ENCODE measurements at regions not wholly inside any gene's neighbourhood (a gene's known extent, or its start where the extent isn't known, plus 50 kb on each side); places are given as distances from the start of the nearest gene placed in this dataset.
"Not testable (repeated sequence)": the region's sequence is repeated elsewhere in the genome, so short reads cannot be mapped to it uniquely, and the experiment has no call there.

DNA sequence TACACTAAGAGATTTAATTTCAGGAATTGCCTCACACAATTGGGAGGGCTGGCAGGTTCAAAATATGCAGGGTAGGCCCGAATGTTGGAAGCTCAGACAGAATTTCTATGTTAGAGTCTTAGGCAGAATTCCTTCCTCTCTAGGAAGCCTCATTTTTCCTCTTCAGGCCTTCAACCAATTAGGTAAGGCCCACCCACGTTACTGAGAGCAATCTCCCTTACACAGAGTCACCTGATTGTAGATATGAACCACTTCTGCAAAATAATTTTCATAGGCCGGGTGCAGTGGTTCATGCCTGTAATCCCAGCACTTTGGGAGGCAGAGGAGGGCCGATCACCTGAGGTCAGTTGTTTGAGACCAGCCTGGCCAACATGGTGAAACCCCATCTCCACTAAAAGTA is 50.2 kb upstream of the HIVEP1 start:
- DNase-seq (ENCODE audit: low read depth), result no peak

DNA sequence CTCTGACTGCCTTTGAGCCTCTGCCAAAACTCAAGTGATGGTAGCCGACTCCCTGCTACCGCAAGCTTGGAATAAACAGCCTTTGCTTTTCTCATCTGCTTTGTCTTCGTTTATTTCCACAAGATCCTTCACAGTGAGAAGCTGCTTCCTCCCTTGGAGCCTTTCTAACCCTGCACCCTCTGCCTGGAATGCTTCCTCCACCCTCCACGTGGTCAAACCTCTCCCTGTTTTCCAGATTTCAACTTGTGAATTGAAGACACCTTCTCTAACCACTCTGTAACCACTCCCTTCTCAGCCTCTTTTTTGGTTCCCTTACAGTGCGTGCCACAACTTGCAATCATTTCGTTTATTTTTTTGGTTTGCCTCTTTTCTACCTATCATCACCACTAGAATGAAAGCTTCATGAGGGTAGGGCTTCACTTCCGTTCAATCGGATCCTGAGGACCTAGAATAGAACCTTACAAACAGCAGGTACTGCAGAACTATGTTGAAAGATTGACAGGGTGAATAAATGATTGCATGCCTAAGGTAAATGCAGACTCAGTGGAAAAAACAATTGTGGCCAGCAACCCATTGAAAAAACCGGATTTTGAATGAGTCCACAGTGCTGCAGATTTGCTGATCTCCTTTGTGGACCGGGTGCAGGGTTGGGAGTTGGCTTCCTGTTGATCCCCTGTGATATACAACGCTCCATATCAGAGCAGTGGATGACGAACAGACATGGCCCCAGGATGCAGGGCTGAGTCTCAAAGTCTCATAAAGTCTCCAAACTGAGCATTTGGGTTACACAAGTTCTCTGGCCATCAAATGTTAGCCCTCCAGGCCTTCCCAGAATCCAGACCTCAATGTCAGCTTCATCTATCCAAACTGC is 51.0 kb upstream of the HIVEP1 start:
- no peak for DNase-seq (ENCODE audit: low read depth)

DNA sequence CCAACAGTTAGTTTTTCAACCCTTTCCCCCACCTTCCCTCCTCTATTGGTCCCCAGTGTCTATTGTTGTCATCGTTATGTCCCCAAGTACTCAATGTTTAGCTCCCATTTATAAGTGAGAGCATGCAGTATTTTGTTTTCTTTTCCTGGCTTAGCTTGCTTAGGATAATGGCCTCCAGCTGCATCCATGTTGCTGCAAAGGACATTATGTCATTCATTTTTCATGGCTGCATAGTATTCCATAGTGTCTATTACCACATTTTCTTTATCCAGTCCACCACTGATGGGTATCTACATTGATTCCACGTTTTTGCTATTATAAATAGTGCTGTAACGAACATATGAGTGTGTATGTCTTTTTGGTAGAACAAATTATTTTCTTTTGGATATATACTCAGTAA is 55.3 kb upstream of the HIVEP1 start:
- no peak for DNase-seq (ENCODE audit: low read depth)

DNA sequence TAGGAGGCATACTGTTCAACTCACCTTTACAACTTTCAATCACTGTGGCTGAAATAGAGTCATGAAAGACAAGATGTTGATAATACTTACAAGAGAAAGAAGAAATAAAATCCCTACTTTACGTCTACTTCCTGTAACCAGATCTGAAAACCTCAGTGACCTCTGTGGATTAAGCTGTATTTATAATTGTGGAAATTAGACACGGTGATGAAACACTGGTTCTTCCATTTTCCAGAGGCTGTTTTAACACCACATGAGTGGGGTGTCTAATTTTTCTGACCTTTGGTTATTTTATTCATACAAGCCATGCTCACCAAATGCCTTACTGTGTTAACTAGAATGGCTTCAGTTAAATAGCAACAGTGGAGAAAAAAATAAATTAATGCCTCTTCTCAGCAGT is 58.5 kb upstream of the HIVEP1 start:
- no peak for DNase-seq (ENCODE audit: low read depth)

DNA sequence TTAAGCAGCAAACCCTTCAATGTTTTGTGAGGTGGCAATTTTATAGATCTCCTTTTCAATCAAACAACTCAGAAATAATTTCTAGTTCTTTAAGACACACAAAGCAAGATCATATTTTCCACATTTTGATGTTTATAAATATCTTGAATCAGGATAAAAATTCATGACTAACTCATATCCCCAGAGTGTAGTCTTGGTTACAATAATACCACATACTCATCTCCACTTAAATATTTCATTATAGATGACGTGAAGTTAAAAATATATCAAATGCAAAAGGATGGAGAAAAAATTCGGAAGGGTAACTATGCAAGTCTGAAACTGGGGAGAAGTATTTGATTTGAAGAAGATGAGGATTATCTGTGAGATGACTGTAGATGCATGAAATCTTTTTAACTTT is 59.8 kb upstream of the HIVEP1 start:
- no peak for DNase-seq (ENCODE audit: low read depth)

DNA sequence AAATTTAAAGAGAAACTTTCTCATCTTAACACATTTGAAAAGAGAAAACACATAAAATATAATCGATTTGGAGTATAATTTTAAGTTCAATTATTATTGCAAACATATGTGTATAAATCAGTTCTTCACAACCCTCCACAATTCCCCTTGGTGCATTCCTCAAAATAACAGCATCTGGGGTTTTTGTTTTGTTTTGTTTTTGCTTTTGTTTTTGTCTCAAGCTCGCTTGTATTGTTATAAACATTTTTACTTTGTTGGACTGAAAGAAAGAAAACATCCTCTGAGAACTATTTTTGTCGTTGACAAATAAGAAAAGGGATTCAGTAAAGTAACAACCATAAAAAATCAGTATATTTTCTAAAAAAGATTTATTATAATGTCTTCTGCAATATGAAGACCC is 60.2 kb upstream of the HIVEP1 start:
- DNase-seq (ENCODE audit: low read depth), result no peak

DNA sequence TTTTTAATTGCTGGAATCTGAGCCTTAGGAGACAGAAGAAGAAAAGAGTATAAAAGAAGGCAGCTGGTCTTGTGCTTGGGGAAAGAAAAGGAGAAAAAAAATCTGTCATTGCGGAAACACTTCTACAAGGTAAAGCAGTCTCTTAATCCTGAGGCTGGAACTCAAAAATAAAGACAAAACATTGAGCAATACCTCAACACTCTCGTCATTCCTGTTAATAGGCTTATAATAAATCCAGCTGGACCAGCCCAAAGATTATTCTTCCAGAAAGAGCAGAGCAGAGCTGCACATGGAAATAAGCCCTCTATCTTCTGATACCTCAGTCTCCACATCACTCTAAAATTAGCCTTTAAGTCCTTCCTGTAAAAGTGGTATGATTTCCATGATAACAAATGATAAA is 62.0 kb upstream of the HIVEP1 start:
- DNase-seq (ENCODE audit: low read depth), result no peak

DNA sequence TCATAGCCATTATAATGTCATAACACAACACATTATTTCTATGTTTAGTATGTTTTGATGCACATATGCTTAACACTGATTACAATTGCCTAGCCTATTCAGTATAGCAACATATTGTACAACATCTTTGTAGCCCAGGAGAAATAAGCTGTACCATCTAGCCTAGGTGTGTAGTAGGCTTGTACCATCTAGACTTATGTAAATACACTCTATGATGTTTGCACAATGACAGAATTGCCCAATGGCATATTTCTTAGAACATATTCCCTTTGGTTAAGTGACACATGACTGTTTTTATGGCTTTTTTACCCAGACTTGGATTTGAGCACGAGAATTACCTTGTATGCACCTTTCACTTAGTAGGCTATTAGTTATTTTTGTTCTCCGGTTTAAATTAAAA is 64.5 kb upstream of the HIVEP1 start:
- no peak for DNase-seq (ENCODE audit: low read depth)

DNA sequence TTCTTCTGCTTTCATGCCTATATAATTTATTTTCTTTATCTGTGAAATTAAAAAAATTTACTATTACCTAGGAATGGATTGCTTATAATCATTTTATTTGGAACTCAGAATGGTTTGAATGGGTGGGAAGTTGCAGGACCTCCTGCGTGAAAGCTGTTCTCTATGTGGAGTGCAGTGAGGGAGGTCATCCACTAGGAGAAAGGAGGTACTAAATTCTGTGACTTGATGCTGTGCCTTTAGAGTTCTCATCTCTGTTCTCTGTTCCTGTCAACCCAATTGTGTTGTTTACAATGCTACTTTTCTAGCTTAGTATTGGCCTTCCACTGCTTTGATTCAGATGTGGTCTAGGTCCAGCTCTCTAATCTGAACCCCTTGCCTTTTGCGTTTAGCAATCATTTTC is 65.0 kb upstream of the HIVEP1 start:
- no peak for DNase-seq (ENCODE audit: low read depth)

DNA sequence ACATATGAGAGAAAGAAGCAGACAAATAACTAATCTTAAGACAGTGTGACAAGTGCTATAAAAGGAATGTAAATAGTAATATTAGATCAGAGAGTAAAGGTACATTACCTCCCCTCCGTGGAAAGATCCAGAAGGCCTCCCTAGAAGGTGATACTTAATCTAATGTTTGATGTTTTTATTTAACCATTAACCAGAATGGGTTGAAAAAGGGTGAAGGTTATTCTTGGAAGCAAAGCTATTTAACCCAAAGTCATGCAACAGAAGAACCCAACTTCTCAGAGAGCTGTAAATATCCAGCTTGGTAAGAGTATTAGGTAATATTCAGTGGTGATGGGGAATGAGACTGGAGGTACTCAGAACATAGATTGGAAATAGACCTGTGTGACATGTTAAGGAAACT is 68.0 kb upstream of the HIVEP1 start:
- DNase-seq (ENCODE audit: low read depth), result no peak

DNA sequence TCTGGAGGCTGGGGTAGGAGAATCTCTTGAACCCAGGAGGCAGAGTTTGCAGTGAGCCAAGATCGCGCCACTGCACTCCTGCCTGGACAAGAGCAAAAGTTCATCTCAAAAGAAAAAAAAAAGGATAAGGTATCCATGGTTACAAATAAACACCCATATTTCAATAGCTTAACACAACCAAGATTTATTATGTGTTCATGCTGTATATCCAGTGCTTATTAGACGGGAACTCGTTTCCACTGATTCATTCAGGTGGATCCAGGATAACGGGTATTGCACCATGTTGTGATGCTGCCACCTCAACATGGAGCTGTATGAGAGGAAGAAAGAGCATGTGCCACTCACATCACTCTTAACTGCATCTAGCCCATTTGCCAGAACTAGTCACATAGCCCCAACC is 69.1 kb upstream of the HIVEP1 start:
- no peak for DNase-seq (ENCODE audit: low read depth)

DNA sequence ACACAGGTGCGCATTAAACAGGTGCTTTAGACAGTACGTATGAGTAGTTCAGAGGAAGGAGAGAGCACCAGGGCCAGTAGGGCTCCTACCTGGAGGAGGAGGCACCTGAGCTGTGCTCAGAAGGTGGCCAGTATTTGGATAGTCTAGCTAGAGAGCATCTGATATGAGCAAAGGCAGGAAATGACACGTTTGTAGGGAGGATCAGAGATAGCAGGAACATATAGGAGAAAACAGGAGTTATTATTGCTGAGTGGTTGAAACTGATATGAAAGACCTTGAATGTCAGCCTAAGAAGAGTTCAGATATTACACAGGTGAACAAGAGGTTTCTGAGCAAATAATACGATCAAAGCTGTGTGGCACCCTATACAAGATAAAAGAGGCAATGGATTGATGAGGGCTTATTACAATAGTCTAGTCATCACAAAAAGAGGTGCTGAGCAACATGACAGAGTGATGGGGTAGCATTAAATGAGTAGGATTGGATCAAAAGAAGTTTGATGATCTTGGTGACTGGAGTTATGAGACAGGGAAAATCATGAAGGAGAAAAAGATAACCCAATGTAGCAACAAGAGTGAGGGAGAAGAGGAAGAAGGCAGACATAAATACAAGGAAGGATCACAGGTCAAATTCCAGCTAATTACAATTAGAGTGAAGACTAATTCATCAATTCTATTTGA is 69.8 kb upstream of the HIVEP1 start:
- no peak for DNase-seq (ENCODE audit: low read depth)

DNA sequence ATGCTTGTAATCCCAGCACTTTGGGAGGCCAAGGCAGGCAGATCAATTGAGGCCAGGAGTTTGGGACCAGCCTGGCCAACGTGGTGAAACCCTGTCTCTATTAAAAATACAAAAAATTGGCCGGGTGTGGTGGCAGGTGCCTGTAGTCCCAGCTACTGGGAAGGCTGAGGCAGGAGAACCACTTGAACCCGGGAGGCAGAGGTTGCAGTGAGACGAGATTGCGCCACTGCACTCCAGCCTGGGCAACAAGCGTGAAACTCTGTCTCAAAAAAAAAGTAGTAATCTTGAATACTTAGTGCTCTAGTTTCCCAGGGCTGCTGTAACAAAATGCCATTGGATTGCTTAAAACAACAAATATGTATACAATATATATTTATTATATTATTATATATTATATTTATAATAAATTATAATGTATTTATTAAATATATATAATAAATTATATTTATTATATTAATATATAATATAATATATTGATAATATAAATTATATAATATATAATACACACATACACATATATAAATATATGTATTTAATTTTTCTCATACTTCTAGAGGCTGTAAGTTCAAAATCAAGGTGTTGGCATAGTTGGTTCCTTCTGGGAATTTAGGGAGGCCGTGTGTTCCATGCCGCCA is 71.5 kb upstream of the HIVEP1 start:
- not testable (repeated sequence) for DNase-seq (ENCODE audit: low read depth)

DNA sequence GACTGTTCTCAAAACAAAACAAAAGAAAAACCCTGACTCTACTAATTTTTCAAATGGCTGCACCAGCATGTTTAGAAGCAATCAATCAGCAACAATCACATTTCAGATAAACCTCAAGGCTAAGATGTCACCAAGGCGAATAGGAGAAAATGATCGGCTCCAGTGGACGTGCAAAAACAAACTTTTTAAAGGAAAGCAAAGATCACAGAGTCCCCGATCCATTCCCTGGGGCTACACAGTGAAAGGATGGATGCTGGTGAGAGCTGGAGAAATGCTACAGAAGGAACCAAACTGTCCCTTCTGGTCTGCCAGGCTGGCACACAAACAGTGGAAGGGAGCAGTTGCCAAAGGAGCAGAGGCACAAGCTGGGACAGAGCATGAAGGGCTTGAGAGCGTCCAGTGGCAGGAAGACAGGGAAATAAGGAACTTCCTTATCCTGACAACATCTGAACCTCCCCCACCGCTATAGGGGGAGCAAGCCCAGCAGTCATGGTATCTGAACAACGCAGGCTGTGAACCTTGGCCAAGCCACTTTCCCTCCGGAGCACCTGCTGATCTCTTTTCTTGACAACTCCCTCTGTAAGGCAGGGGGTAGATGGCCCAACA is 73.7 kb upstream of the HIVEP1 start:
- no peak for DNase-seq (ENCODE audit: low read depth)

DNA sequence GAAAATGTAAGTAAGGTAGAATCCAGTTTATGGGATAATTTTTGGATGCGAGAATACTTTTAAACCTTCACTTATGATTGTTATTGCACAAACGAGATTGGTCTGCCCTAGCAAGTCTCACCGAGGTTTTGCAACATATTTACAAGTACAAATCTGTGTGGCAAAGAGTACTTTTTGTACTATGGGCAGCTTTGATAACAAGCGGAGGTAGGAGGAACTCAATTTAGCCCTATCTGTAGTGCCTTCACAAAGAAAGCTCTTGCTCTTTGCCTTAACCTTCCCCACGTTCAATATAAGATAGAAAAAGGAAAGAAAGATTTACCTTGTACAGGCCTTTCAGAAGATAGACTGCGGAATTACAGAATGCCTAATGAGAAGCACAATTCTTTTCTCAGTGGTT is 77.5 kb upstream of the HIVEP1 start:
- no peak for DNase-seq (ENCODE audit: low read depth)

DNA sequence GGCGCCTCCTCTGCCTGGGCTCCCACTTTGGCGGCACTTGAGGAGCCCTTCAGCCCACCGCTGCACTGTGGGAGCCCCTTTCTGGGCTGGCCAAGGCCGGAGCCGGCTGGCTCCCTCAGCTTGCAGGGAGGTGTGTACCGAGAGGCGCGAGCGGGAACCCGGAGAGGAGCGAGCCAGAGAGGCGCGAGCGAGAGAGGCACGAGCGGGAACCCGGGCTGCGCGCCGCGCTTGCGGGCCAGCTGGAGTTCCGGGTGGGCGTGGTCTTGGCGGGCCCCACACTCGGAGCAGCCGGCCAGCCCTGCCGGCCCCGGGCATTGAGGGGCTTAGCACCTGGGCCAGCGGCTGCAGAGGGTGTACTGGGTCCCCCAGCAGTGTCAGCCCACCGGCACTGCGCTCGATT is 79.2 kb upstream of the HIVEP1 start:
- DNase-seq (ENCODE audit: low read depth), result not testable (repeated sequence)

DNA sequence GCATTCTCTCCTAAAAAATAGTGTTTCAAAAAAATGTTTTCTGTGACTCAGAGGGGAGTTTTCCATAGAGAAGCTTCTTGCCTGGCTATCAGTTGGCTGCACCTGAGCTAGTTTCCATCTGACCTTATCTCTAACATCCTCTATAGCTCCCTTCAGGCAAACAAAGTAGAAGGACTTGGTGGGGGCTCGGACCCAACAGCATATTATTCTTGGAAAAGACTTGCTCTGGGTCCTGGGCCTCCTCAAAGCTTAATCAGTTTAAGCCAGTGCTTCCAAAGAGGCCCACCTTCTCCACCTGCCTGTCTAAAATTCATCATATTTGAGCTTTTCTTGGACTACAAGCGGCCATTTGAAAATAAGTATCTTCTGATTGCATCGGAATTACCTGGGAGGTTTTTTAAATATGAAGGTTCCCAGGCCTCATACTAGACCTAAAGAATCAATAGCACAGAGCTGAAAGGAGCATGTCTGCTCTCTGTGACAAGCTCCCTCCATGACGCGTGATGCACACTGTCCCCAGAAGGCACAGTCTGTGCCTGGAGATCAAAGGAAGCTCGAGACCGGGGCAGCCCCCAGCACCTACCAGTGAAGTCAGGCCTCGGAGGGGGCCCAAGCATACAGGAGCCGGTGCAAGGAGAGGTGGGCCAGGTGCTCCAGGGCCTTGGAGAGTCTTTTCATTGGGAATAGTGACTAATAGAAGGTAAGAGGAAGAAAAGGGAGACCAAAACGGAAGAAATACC is 80.6 kb upstream of the HIVEP1 start:
- no peak for DNase-seq (ENCODE audit: low read depth)

DNA sequence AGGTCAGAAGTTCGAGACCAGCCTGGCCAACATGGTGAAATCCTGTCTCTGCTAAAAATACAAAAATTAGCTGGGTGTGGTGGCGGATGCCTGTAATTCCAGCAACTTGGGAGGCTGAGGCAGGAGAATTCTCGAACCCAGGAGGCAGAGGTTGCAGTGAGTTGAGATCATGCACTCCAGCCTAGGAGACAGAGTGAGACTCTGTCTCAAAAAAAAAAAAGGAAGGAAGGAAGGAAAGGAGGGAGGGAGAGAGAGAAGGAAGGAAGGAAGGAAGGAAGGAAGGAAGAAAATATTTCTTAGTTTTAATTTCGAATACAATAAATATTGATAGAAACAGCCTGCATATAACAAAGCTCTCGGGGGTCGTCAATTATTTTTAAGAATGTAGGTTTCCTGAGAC is 81.3 kb upstream of the HIVEP1 start:
- DNase-seq (ENCODE audit: low read depth), result not testable (repeated sequence)

DNA sequence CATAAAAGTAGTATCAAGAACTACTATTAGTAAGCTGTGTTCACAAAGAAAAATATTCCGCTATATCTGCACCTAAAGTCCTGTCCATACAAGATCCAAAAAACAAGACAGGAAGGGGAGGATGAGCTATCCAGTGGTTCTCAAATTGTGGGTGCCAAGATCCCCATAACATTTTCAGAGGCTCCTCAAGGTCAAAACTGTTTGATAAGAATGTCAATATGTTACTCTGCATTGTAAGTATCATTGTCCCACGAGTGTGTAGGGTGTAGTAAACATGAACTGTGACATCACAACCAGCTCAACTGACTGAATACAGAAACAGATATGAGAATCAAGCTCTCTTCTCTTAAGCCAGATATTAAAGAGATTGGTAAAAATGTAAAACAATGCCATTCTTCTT is 81.9 kb upstream of the HIVEP1 start:
- DNase-seq (ENCODE audit: low read depth), result no peak

DNA sequence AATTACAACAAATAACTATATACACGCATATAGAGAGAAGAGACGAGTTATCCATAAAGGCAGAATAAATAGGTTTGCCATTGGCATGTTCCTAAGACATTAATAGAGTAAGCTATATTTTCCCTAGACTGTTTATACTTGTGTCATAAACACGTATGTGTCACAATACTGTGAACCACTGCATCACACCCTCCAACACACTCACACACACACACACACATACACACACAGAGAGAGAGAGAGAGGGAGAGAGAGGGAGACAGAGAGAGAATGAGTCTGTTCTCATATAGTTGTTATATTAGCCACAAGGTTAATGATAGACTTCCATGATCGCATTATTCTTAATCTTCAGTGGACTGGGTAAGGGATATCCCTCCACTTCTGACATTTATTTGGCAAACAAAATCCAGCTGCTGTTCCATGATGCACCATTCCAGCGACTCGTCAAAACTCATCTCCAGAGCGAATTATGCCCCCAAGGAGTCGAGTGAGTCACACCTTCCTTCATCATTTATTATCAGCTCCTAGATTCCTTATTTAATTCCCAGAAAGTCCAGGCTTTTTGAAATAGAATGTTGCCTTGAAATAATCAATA is 82.8 kb upstream of the HIVEP1 start:
- no peak for DNase-seq (ENCODE audit: low read depth)

DNA sequence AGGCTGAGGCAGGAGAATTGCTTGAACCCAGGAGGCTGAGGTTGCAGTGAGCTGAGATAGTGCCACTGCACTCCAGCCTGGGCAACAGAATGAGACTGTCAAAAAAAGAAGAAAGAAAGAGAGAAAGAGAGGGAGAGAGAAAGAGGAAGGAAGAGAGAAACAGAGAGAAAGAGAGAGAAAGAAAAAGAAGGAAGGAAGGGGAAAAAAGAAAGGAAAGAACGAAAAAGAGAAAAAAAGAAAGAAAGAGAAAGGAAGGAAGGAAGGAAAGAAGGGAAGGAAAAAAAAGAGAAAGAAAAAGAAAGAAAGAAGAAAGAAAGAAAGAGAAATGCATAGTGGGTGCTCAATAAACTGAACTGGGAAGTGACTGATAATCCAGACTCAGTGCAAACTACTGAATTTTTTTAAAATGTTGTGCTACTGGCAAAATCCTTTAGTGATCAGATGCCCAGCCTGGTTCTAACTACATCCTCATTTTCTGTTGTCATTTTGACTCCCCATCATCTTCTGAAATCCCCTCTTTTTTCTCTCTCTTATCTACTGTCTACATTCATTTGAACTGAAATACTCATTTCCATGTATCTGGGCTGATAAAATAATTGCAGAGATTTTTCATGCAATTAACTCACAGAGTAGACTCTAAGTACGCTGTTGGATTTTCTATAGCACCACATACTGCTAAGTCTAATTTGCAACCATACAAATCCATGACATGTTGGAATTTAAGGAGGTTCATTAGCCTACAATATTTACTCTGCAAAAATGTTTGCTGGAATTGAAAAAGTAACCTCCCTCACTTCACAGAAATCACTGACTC is 85.3 kb upstream of the HIVEP1 start:
- no peak for DNase-seq (ENCODE audit: low read depth)
